HepG2 (cell line): ENCODE measurements at regions not wholly inside any gene's neighbourhood (a gene's known extent, or its start where the extent isn't known, plus 50 kb on each side); places are given as distances from the start of the nearest gene placed in this dataset.

Experiments
- FOXK2 ChIP-seq: fragments of 450-650 bp; IDR thresholded peaks from 2 replicates; pipeline ENCODE4 v1.6.1; 2016
- IRF2 ChIP-seq: IDR thresholded peaks from 2 replicates; pipeline ENCODE4 v1.6.1; 2018; ENCODE audit warnings: missing genetic modification reagents, missing compliant biosample characterization
- PHF5A ChIP-seq: IDR thresholded peaks from one replicate; pipeline ENCODE4 v1.6.1; 2018; ENCODE audit warnings: low read depth, missing genetic modification reagents; ENCODE audit not compliant: unreplicated experiment
- RBFOX2 ChIP-seq: fragments of 200-400 bp; formaldehyde crosslinking; IDR thresholded peaks from 2 replicates; pipeline ENCODE4 v1.6.1; 2017; ENCODE audit warnings: low read depth, mild to moderate bottlenecking, low read length
- SMAD1 ChIP-seq: sonication (generic); formaldehyde crosslinking; IDR thresholded peaks from 2 replicates; pipeline ENCODE4 v1.4.0; 2020; ENCODE audit warnings: missing genetic modification reagents, low read depth, mild to moderate bottlenecking, borderline replicate concordance
- TF ChIP-seq, protein P1 (sequence below): sonication (generic); formaldehyde crosslinking; IDR thresholded peaks from 2 replicates; pipeline ENCODE4 v1.8.1; 2022; ENCODE audit warnings: mild to moderate bottlenecking, missing genetic modification reagents

DNA sequence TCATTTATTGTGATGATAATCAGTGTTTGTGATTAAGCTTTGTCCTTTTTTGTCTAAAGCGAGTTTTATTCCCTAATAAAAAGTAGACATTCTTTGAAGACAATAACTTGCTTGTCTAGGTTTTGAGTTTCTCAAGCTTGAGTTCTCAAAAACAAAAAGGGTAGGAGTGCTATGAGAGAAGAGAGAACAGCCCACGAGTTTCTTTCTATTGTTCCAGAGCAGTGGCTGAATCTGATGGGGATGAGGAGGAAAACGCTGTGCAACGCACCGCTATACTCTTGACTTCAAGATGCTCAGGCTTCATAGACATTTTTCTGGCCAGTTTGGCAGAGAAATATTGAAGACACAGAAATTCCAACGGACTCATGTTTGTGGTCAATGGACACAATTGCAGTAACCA lies 669.8 kb upstream of the B3GALT2 start:
- TF ChIP-seq FOXK2 (no peak), PHF5A (CRISPR knock-in tag) (no peak), SMAD1 (CRISPR knock-in tag) (no peak), IRF2 (no peak), RBFOX2 (no peak)
- TF ChIP-seq, protein P1, sequence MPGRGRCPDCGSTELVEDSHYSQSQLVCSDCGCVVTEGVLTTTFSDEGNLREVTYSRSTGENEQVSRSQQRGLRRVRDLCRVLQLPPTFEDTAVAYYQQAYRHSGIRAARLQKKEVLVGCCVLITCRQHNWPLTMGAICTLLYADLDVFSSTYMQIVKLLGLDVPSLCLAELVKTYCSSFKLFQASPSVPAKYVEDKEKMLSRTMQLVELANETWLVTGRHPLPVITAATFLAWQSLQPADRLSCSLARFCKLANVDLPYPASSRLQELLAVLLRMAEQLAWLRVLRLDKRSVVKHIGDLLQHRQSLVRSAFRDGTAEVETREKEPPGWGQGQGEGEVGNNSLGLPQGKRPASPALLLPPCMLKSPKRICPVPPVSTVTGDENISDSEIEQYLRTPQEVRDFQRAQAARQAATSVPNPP (CRISPR knock-in tag): no peak
